Glutamatergic neuron (in vitro differentiated cells): ENCODE measurements at regions not wholly inside any gene's neighbourhood (a gene's known extent, or its start where the extent isn't known, plus 50 kb on each side); places are given as distances from the start of the nearest gene placed in this dataset.
"Not testable (repeated sequence)": the region's sequence is repeated elsewhere in the genome, so short reads cannot be mapped to it uniquely, and the experiment has no call there.

ENCODE experiments used
- DNase-seq: peaks from one replicate; pipeline ENCODE4 v3.0.0; 2022
- H3K27ac Mint-ChIP-seq: one replicate; pipeline ENCODE4 v1.8.0; 2020; ENCODE audit warnings: mild to moderate bottlenecking, mixed read lengths, inconsistent platforms; ENCODE audit not compliant: unreplicated experiment
- H3K27me3 Mint-ChIP-seq: one replicate; pipeline ENCODE4 v1.8.0; 2020; ENCODE audit warnings: mild to moderate bottlenecking, moderate library complexity, mixed read lengths, inconsistent platforms; ENCODE audit not compliant: unreplicated experiment
- H3K36me3 Mint-ChIP-seq: one replicate; pipeline ENCODE4 v1.8.0; 2020; ENCODE audit warnings: mild to moderate bottlenecking, mixed read lengths, inconsistent platforms; ENCODE audit not compliant: unreplicated experiment
- H3K4me1 Mint-ChIP-seq: one replicate; pipeline ENCODE4 v1.8.0; 2020; ENCODE audit warnings: mild to moderate bottlenecking, low read depth, mixed read lengths, inconsistent platforms; ENCODE audit not compliant: unreplicated experiment
- H3K4me3 Mint-ChIP-seq: one replicate; pipeline ENCODE4 v1.8.0; 2020; ENCODE audit warnings: mild to moderate bottlenecking, mixed read lengths, inconsistent platforms; ENCODE audit not compliant: unreplicated experiment
- H3K9me3 Mint-ChIP-seq: one replicate; pipeline ENCODE4 v1.8.0; 2020; ENCODE audit warnings: mild to moderate bottlenecking, moderate library complexity, mixed read lengths, inconsistent platforms; ENCODE audit not compliant: unreplicated experiment
- CTCF ChIP-seq: fragments of 200-600 bp; sonication (generic); IDR thresholded peaks from one replicate; pipeline ENCODE4 v1.5.0; 2021; ENCODE audit not compliant: partially characterized antibody, unreplicated experiment

GRCh38 chr2:31813016-31813415 is 197.8 kb downstream of the MEMO1 start:
- TF ChIP-seq CTCF: no peak

DNA sequence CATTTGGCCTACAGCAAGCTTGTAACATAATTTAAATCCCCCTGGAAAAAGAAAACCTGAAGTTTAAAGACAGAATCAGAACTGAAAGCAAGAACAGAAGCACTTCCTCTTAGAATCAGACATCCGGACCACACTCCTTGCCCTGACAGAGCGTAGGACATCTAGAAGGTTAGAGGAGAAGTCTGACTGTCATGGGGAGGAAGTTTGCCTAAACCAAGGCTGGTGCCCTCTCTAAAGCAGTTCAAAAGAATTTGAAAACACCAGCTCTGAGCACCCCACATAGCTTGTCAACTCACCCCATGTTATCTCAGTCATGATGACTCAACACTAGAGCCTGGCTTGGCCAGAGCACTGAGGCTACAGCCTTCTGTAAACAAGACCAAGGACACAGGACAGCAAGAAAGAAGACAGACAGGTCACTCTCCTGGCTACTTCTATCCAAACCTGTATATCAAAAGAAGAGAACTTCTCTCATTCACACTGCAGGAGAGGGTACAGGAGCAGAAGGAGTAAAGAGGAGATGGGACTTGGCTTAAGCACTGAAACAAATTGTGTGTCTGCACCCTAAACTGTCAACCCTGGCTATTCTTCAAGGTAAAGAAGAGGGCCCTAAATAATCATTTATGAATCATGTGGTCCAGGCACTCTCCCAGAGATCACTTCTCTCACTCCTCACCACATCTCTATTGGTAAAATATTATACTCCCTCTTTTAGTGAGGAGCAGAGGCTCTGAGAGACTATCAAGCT is 198.6 kb downstream of the MEMO1 start:
- Mint-ChIP-seq H3K27ac (no peak overlapping the region), H3K4me3 (no peak overlapping the region), H3K4me1 (no peaks in the 10 kb centered on the region), H3K27me3 (no peaks in the 10 kb centered on the region), H3K9me3 (no peaks in the 10 kb centered on the region), H3K36me3 (no peaks in the 10 kb centered on the region)
- DNase-seq: no peak
- no peak for TF ChIP-seq CTCF

More at GRCh38 chr2:31813016-31813415, 197.8 kb downstream of the MEMO1 start:
- no peaks in the 10 kb centered on the region for H3K36me3 Mint-ChIP-seq
- H3K9me3 Mint-ChIP-seq: no peaks in the 10 kb centered on the region
- H3K4me3 Mint-ChIP-seq: no peak overlapping the region
- DNase-seq: no peak
- H3K4me1 Mint-ChIP-seq: no peaks in the 10 kb centered on the region
- H3K27ac Mint-ChIP-seq: no peak overlapping the region
- H3K27me3 Mint-ChIP-seq: no peaks in the 10 kb centered on the region

DNA sequence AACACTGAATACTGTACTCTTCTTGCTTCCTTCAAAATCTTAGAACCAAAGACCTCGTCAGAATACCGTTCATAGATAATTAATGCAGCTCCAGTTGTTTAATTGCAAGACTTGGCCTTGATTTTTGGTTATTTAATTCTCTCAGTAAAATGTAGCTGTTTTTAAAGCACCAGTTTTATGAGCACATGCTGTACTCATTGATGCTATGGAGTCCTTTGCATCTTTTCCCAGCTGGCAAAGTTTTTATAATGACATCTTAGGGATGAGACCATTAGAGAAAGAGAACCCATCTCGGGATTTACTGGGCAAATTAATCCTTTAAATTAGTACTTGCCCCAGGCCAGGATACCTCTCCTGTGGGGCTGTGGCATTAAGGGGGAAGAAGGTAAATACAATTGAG is 199.3 kb downstream of the MEMO1 start:
- Mint-ChIP-seq H3K9me3 (no peaks in the 10 kb centered on the region), H3K4me3 (no peak overlapping the region), H3K36me3 (no peaks in the 10 kb centered on the region), H3K4me1 (no peaks in the 10 kb centered on the region), H3K27me3 (no peaks in the 10 kb centered on the region), H3K27ac (no peak overlapping the region)
- DNase-seq: no peak
- TF ChIP-seq CTCF: no peak

GRCh38 chr2:31810200-31810917 is 200.4 kb downstream of the MEMO1 start:
- H3K27ac Mint-ChIP-seq: no peak overlapping the region
- no peaks in the 10 kb centered on the region for H3K4me1 Mint-ChIP-seq
- TF ChIP-seq CTCF: no peak
- H3K9me3 Mint-ChIP-seq: no peaks in the 10 kb centered on the region
- no peaks in the 10 kb centered on the region for H3K27me3 Mint-ChIP-seq
- H3K4me3 Mint-ChIP-seq: no peak overlapping the region
- no peaks in the 10 kb centered on the region for H3K36me3 Mint-ChIP-seq
- DNase-seq: no peak

- Mint-ChIP-seq H3K4me1 (no peaks in the 10 kb centered on the region), H3K36me3 (no peaks in the 10 kb centered on the region), H3K9me3 (no peaks in the 10 kb centered on the region), H3K27me3 (no peaks in the 10 kb centered on the region), H3K27ac (no peak overlapping the region), H3K4me3 (no peak overlapping the region)
- no peak for DNase-seq
- TF ChIP-seq CTCF: no peak
Observed at GRCh38 chr2:31805688-31806087, 205.1 kb downstream of the MEMO1 start.

DNA sequence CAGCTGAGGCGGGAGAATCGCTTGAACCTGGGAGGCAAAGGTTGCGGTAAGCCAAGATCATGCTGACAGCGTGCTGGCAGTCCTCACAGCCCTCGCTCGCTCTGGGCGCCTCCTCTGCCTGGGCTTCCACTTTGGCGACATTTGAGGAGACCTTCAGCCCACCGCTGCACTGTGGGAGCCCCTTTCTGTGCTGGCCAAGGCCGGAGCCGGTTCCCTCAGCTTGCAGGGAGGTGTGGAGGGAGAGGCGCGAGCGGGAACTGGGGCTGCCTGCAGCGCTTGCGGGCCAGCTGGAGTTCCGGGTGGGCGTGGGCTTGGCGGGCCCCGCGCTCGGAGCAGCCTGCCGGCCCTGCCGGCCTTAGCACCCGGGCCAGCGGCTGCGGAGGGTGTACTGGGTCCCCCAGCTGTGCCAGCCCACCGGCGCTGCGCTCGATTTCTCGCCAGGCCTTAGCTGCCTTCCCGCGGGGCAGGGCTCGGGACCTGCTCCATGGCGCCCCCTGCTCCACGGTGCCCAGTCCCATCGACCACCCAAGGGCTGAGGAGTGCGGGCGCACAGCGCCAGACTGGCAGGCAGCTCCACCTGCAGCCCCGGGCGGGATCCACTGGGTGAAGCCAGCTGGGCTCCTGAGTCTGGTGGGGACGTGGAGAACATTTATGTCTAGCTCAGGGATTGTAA is 207.2 kb downstream of the MEMO1 start:
- not testable (repeated sequence) for H3K9me3 Mint-ChIP-seq, H3K27ac Mint-ChIP-seq, H3K36me3 Mint-ChIP-seq, H3K4me3 Mint-ChIP-seq, H3K4me1 Mint-ChIP-seq, H3K27me3 Mint-ChIP-seq, DNase-seq
